SU-DHL-6 (cell line): ENCODE measurements at regions not wholly inside any gene's neighbourhood (a gene's known extent, or its start where the extent isn't known, plus 50 kb on each side); places are given as distances from the start of the nearest gene placed in this dataset.

Source experiments
- CTCF ChIP-seq: fragments of 200-600 bp; sonication (generic); IDR thresholded peaks from one replicate; pipeline ENCODE4 v1.5.1; 2017; ENCODE audit warnings: antibody characterized with exemption, mild to moderate bottlenecking, low read length, moderate library complexity; ENCODE audit not compliant: insufficient read depth, poor library complexity, severe bottlenecking
- EZH2phosphoT487 ChIP-seq: fragments of 200-600 bp; sonication (generic), shearing (Covaris generic); conservative IDR thresholded peaks from 2 replicates; pipeline ENCODE4 v1.6.1; 2018; ENCODE audit warnings: mild to moderate bottlenecking, antibody characterized with exemption, low read length, moderate library complexity, mixed read lengths

GRCh38 chr3:80241791-80242190 lies 474.0 kb upstream of the ROBO1 start:
- no peak for TF ChIP-seq CTCF
- no peak for TF ChIP-seq EZH2phosphoT487
